Astrocyte of the hippocampus (primary cell): ENCODE measurements at regions not wholly inside any gene's neighbourhood (a gene's known extent, or its start where the extent isn't known, plus 50 kb on each side); places are given as distances from the start of the nearest gene placed in this dataset.
A peak's percentile ranks its signal among the peaks of the same experiment; 100 is the strongest.
"Not testable (repeated sequence)": the region's sequence is repeated elsewhere in the genome, so short reads cannot be mapped to it uniquely, and the experiment has no call there.

Experiments
- DNase-seq: peaks from one replicate; pipeline ENCODE4 v3.0.0; 2011; ENCODE audit warnings: low read depth, low spot score

DNA sequence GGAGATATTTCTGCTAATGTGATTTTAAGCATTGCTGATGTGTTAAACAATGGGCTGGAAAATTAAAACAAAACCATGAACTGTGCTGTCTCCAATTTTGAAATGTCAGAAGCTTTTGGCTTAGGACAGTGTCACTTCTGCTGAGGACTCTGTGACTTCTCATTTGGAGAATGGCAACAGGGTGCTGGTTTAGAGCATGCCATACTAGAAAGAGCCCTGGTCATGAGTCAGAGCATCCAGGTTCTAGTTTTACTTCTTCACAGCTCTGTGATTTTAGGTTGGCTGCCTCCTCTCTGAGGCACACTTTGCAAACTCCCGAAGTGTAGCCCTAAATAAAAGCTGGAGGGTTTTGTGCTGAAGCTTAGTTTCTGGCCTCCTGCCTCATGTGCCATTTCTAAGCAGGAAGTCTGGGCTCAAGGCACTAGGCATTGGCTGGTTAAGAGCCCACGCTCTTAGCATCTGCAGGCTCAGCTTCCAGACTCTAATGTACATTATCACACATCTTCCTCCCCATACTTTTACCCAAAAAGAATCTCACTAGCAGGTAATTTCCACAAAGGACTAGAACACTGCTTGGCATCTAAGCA lies 193.8 kb downstream of the CNTN3 start:
- no peak for DNase-seq

DNA sequence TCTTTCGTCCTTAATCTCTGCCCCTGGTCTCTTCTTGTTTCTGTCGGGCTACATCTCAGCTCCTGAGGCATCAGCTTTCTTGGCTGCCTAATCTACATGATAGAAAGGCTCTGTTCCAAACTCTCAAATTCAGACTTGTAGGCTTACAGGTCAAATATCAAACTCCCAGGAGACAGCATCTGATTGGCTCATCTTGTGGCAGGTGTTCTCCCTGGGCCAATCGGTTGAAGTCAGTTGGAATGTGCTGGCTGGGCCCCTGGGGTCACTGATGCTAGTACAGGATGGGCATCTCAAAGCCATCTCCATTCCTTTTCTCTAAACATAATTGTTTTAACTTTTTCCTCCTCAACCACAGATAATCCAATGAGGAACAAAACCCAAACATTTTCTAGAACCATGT lies 198.7 kb downstream of the CNTN3 start:
- no peak for DNase-seq

DNA sequence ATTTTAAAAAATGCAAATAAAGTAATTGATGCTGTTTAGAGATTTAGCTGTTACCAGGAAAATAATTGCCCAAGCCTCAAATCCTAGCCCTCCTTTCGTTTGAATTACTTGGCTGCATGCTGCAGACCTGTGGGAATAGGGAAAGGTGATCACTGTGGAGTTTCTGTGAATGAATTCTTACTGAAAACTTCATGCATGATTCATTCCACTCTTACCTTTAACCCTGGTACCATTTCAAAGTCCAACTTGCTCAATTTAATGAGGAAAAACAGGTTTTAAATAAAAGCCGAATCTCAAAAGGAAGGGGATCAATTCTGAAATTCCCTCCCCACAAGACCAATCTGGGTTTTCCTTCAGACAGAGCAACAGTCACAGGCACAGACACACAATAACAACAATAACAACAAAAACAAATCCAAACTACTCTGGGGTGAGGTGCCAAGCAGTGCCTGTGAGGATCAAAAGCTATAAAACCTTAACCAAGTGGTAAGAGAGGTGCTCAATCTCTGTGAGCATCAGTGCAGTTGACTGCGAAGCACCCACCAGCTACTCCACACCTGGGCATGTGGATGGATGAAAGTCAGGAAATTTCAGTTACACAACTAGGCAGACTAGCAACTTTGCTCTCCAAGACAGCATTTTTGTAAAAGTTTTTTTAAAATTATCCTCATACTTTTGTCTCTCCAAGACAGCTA lies 200.8 kb downstream of the CNTN3 start:
- no peak for DNase-seq

DNA sequence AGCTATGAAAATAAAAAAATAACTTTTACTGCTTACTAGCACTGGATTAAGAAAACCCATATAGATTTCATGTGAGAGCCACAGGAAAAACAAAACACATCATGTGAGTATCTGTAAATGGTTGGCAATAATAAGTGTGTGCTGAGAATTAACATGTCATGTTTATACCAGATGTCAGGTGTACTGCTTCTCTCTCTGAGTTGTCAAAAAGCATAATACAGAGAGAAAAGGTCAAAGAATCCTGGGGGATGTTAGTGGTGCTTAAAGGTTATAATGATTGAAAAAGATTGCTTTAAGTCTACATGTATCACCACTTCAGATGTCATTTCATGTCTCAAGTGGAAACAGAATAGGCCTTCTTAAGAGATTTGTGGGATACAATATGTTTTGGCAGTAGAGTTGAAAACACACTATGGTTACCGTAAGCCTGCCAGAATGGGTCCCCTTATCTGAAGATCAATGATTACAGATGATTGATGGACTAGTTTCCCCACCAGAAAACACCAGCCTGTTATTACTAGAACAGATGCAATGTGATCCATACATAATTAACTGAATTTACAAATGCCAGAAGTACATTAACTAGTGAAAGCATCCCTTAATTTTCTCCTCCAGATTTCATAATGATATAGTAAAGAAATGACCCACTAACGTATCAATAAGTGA lies 204.1 kb downstream of the CNTN3 start:
- no peak for DNase-seq

DNA sequence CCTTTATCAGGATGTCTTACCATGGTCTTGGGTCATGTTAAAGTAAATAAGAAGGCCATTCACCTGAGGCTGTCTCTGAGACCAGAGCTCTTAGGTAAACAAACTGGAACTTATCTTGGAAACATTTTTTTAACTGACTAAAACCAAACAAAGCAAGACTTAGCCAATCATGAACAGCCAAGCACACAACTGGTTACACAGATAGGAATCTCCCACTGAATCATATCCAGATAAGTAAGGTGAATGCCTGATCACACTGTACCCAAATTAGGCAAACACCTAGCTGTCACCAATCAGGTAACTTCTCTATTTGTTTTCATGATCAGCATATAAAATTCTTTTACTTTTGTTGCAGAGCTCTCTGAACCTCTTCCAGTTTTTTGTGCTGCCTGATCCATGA lies 205.4 kb downstream of the CNTN3 start:
- DNase-seq: no peak

DNA sequence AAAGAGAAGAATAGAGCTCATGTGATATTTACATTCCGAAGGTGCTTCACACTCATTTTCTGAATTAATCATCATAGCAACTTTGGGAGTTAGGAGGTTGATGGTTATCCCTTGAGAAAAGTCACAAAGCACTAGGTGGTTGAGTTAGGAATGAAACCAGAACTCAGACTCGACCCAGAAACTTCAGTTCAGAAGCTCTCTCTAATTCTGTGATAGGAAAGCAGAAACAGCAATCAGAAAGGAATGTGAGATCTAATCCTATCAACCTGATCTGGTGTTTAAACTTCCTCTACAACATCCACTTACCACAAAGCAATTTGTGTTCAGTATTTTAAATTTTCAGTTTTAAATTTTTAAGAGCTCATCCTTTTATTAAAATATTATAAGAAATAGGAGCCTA lies 211.2 kb downstream of the CNTN3 start:
- DNase-seq: no peak

DNA sequence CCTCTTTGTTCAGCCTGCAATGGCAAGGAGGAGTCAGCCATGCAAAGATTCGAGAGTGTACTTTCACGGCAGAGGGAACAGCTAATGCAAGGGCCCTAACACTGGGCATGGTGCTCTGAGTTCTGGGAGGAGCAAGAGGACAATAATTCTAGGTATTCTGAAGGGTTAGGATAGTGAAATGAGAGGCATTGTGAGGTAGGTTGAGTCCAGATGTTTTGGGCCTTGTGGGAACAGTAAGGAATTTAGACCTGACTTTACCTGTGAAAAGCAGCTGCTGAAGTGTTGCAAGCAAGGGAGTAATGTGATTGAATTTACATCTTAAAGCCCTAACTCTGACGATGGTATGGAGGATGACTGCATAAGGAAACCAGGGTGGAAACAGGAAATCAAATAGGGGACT lies 211.6 kb downstream of the CNTN3 start:
- DNase-seq: no peak

DNA sequence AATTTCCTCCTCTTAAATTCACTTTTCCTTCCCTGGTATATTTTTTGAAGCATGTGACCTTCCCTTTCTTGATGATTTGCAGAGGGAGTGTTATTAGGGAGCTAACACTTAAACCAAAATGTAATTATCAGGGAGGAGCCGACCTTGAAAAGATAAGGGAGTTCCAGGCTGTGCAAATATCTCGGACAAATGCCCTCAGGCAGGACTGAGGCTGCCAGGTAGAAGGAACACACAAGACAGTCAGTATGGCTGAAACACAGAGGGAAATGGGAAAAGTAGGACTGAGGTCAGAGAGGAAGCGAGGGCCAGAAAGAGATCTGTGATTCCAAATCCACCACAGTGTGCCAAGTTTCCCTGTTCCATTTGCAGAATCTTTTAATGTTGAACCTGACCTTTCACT lies 221.0 kb downstream of the CNTN3 start:
- no peak for DNase-seq

DNA sequence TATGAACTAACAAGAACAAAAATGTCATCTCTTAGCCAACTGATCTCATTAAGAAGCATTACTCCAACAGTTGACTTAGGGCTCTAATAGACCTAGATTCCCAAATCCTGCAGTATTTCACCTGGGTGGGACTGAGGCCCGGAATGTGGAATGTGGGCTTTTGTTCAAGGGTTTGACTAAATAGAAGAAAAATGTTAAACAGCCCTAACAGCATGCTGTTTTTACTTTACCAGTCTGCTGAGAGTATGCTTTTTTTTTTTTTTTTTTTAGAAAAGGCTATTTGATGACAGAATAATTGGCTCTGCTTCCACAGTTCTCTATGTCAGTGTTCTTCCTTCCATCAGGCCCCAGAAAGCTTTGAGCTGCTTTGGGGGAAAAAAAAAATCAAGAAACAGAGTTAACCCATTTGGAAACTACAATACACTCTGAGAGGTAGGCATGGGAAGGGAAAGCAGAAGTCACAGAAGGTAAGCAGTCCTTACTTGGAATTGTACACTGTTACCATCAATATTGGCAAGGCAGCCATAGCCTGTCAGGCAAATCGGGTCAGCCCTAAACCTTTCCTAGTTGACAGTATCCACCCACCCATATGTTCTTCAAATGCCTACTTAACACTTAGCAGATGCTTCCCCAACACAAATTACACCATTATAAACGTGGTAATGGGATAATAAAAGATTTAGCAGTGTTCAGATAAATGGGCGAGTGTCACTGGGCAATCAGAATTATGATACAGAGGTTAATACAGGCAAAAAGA lies 224.2 kb downstream of the CNTN3 start:
- peak; percentile 51 for DNase-seq

DNA sequence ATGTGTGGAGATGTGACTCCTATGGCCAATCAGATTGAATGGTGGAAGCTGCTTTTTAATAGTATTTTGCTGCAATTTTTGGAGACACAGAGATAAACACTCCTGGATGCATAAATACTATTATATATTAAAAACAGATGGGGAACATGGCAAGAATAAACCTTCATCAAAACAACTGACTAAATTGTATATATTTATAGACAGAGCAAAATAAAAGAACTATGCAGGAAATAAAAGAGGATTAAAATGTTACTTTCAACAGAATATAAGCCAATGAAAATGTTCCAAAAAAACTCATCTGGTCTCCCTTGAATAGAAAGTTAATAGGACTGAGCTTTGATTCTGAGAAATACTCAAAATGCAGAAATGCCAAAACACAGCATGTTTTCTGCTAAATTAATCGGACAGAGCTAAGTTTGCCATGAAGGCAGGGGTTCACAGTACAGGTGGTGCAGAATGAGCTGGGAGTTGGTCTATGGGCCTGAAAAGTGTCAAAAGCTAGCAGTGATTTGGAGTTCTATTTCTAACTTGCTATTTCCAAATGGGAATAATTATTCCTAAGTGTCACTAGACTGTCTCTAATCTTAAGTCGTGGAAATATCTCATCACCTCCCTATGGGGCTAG lies 227.2 kb downstream of the CNTN3 start:
- no peak for DNase-seq

DNA sequence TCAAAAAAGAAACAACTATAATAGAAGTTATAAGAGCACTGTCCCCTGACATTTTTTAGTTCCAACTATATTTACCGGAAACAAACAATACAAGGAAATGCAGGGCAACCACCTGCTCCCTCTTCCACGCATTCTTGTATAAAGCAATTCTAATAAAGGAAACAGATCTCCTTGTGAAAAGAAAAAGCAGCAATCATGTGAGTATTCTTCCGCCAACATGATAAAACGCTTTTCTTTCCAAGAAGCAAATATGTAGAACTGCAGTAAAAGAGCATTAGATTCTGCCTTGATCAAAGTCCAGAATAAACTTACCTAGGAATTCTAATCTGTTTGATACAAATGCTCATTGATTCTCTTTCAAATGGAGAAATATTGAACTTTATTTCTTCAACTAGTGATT lies 230.3 kb downstream of the CNTN3 start:
- no peak for DNase-seq

DNA sequence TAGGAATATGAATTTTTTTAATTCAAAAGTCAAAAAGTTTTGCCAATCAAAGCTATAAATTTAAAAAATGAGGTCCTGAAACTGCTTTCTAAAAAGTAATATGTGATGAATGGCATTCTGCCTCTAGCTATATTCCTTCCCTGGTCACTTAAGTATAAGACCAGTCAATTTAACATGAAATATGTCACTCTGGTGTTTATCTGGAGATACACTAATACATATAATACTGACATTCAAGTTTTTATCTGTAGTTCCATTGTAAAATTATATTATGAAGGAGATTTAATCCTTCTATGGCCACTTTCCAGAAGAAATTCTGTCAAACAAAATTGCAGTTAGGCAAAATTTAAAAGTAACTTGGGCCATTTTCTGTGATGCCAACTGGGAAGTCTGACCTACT lies 236.8 kb downstream of the CNTN3 start:
- no peak for DNase-seq

DNA sequence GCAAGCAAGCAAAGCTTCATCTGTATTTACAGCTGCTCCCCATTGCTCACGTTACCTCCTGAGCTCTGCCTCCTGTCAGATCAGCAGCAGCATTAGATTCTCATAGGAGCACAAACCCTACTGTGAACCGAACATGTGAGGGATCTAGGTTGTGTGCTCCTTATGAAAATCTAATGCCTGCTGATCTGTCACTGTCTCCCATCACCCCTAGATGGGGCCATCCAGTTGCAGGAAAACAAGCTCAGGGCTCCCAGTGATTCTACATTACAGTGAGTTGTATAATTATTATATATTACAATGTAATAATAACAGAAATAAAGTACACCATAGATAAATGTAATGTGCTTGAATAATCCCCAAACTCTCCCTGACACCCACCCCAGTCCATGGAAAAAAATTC lies 238.1 kb downstream of the CNTN3 start:
- DNase-seq: not testable (repeated sequence)

DNA sequence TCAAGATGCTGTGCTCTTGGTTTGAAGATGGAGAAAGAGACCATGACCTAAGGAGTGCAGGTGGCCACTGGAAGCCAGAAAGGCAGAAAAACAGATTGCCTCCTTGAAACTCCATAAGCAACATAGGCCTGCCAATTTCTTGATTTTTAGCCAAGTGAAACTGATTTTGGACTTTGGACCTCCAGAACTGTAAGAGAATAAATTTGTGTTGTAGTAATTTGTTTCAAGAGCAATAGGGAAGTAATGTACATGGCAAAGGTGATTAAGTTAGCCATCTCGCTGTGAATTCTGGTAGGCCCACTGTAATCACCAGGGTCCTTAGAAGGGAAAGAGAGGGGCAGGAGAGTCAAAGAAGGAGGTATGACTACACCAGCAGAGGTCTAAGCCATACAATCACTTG lies 238.8 kb downstream of the CNTN3 start:
- DNase-seq: no peak

DNA sequence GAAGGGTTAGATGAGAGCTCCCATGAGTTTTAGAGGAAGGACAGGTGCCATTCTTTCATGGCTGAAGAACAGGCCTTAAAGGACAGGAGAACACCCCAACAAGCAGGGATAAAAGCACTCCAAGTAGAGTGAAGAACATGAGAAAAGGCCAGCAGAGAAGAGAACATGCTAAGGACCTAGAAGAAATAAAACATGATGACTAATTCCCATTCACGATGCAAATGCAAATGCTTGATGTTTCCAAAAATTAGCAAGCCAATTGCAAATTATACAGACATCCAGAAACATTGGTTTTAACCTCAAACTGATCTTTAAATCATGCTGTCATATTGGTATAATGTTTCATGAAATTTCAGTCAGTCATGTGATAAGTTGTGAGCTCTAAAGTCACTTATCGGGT lies 241.7 kb downstream of the CNTN3 start:
- no peak for DNase-seq

DNA sequence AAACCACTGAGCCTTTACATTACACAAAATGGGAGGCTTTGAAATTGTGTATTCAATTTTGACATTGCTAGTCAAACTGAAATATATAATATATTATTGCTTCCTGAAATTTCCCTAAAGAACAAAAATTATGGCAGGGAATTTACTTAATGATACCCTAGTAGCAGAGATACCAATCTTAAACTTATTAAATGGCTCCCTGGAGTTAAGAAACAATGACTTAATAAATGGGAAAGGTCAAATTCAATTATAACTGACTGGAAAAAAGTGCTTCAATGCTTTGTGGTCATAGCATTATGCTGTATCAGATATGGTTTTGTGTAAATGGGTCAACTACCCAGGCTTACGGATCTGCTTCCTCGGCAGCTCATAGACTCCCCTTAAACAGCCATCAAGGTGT lies 244.1 kb downstream of the CNTN3 start:
- no peak for DNase-seq

DNA sequence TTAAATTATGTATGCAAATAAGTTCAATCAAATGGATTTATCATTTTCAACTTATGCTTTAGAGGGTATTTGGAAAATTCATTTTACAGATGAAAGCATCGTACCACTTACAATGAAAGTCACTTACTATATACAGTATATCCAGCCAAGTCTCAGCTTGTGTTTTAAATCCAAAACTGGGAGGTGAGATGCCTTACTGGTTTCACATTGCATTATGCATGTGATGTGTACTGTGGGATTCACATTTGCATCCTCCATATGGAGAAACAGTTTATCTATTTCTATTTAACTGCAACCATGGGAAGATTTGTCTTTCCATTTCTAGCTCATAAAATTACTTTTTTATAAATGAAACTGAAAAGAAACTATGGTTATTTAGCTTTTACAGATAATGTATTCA lies 248.1 kb downstream of the CNTN3 start:
- DNase-seq: no peak

DNA sequence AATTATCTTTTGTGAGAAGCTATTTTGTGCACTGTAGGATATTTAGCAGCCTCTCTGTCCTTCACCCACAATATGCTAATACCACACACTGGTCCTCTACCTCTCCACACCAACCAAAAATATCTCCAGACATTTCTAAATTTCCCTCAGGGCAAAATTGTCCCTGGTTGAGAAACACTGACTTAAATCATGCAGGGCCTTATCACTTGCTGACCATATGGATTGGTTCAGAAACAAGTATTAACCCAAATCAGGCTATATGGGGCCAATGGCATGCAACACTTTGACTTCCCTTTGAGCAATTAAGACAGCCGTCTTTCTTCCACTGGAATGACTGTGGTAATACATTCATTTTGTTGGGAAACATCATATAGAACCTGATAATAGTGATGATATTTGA lies 251.1 kb downstream of the CNTN3 start:
- DNase-seq: no peak

DNA sequence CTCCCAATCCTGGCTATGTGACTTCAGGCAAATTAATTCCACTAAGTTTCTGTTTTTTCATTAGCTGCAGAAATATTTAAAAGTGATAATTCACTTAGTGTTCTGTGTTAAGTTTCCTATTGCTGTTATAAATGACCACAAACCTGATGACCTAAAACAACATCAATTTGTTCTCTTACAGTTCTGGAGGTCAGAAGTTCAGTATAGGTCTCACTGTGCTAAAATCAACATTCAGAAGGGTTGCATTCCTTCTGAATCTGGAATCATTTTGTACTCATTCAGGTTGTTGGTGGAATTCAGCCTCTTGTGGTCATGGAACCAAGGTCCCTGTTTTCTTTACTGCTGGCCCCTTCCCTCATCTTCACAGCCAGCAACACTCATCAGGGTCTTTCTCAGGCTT lies 254.1 kb downstream of the CNTN3 start:
- DNase-seq: peak; percentile 29

DNA sequence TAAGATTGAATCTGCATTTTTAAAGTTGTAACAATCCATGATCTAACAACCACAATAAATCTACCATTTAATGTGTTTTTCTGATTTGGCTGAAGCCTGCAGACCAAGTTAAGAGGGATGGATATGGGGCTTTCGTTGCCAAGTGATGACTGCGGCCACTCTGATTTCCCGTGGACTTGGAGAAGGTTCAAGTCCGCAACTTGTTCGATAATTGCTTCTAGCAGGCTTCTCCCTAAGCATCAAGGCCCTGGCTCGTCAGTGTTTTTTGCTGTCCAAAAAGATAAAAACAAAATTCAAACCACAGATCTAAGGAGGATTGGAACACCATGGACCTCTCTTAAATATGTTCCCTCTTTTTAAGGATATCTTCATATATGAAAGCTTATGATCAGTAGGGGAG lies 256.6 kb downstream of the CNTN3 start:
- DNase-seq: no peak

DNA sequence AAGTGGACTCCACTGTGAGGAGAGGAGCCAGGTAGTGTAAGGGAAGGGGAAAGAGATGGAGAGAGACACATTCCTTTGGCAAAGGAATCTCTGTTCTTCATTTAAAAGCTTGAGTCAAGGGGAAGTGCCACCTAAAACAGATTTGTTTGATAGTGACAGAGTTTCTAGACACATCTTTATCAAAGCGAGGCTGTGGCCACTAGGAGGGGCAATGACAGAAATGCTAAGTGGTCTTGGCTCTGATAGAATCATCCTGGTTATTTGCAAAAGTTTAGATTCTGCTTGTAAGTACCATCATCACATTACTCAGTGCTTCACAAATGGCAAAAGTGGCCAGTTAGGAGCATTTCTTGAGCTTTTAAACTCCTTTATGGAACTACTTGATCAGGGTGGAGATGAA lies 261.4 kb downstream of the CNTN3 start:
- DNase-seq: no peak

DNA sequence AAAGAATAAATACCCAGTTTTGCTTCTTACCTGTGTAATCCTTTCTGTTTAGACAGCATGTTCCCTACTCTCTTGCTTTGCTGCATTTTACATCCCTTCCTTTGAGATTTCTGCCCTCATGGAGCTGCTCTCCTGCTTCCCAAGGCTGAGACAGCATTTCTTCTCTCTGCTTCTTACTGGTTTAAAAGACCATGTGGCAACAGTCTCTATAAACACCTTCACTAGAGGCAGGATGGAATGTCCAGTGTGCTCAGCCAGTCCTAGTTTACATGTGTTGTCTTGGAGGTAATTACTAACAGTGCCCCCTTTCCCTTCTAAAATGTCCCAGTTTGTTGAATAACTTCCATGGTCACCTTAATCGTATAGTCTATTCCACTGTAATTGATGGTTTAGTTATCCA lies 262.3 kb downstream of the CNTN3 start:
- no peak for DNase-seq
